ENCODE measurements at regions not wholly inside any gene's neighbourhood (a gene's known extent, or its start where the extent isn't known, plus 50 kb on each side); places are given as distances from the start of the nearest gene placed in this dataset.
A peak's percentile ranks its signal among the peaks of the same experiment; 100 is the strongest.

- Histone ChIP-seq H3K36me3 (no peaks in the 10 kb centered on the region), H3K4me3 (ENCODE audit: low read depth, low read length) (no peak overlapping the region), H3K27ac (peak overlapping the region; percentile 38; the same call in 1 of the 2 replicates), H3K9me3 (ENCODE audit: severe bottlenecking) (peaks cover 6% of the 10 kb centered on the region), H3K27me3 (ENCODE audit: insufficient read depth, low read depth, severe bottlenecking) (no peaks in the 10 kb centered on the region)
- TF ChIP-seq CTCF (IDR thresholded peaks at IDR 0.05; ENCODE audit: low read depth, low read length) = no peak
- peak; percentile 78 for DNase-seq
Observed at GRCh38 chr15:69919816-69920215, 177.9 kb downstream of the TLE3 start.

DNA sequence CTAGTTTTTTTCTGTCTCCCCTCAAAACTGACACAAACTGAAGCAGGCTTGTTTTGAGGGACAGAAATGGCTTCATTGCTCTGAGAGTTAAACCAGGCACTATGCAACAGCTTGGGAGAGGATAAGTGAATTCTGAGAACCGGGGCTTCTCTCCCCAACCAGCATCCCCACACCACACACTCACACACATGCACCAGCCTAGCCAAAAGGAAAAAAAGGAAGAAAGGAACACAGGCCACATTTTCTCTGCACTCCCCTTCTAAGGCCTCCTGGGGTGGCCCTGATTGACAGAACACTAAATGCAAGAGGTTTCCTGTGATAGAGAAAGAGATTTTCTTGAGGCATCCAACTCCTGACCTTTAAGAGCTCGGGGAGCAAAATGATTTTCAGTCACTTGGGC lies 177.5 kb downstream of the TLE3 start:
- no peak for TF ChIP-seq CTCF (IDR thresholded peaks at IDR 0.05; ENCODE audit: low read depth, low read length)
- no peaks in the 10 kb centered on the region for H3K27me3 ChIP-seq (ENCODE audit: insufficient read depth, low read depth, severe bottlenecking)
- H3K9me3 ChIP-seq (ENCODE audit: severe bottlenecking) = peaks cover 10% of the 10 kb centered on the region
- DNase-seq = no peak
- no peaks in the 10 kb centered on the region for H3K36me3 ChIP-seq
- H3K4me3 ChIP-seq (ENCODE audit: low read depth, low read length) = no peak overlapping the region
- no peak overlapping the region for H3K27ac ChIP-seq

GRCh38 chr15:69921626-69922619 lies 175.8 kb downstream of the TLE3 start:
- Histone ChIP-seq H3K27ac (no peak overlapping the region), H3K4me3 (ENCODE audit: low read depth, low read length) (no peak overlapping the region), H3K36me3 (no peaks in the 10 kb centered on the region), H3K27me3 (ENCODE audit: insufficient read depth, low read depth, severe bottlenecking) (no peaks in the 10 kb centered on the region), H3K9me3 (ENCODE audit: severe bottlenecking) (peaks cover 14% of the 10 kb centered on the region)
- DNase-seq = no peak
- no peak for TF ChIP-seq CTCF (IDR thresholded peaks at IDR 0.05; ENCODE audit: low read depth, low read length)

- TF ChIP-seq CTCF (IDR thresholded peaks at IDR 0.05; ENCODE audit: low read depth, low read length) = no peak
- Histone ChIP-seq H3K27ac (no peak overlapping the region), H3K27me3 (ENCODE audit: insufficient read depth, low read depth, severe bottlenecking) (no peaks in the 10 kb centered on the region), H3K36me3 (no peaks in the 10 kb centered on the region), H3K9me3 (ENCODE audit: severe bottlenecking) (peaks cover 18% of the 10 kb centered on the region), H3K4me3 (ENCODE audit: low read depth, low read length) (no peak overlapping the region)
- no peak for DNase-seq
Observed at GRCh38 chr15:69924531-69924930, 173.2 kb downstream of the TLE3 start.

- TF ChIP-seq CTCF (IDR thresholded peaks at IDR 0.05; ENCODE audit: low read depth, low read length) = no peak
- Histone ChIP-seq H3K27me3 (ENCODE audit: insufficient read depth, low read depth, severe bottlenecking) (no peaks in the 10 kb centered on the region), H3K9me3 (ENCODE audit: severe bottlenecking) (peaks cover 20% of the 10 kb centered on the region), H3K27ac (no peak overlapping the region), H3K36me3 (no peaks in the 10 kb centered on the region), H3K4me3 (ENCODE audit: low read depth, low read length) (no peak overlapping the region)
- no peak for DNase-seq
Observed at GRCh38 chr15:69926006-69926405, 171.7 kb downstream of the TLE3 start.

All from WERI-Rb-1 (cell line).